Stimulated activated CD4-positive, alpha-beta T cell treated with anti-CD3 and anti-CD28 coated beads, Interleukin-12 subunit alpha, Interleukin-12 subunit beta, amount 100 ng/mL, for 24 hours (primary cell): ENCODE measurements at regions not wholly inside any gene's neighbourhood (a gene's known extent, or its start where the extent isn't known, plus 50 kb on each side); places are given as distances from the start of the nearest gene placed in this dataset.
"Not testable (repeated sequence)": the region's sequence is repeated elsewhere in the genome, so short reads cannot be mapped to it uniquely, and the experiment has no call there.

Experiments
- DNase-seq, 2 experiments: peaks; one replicate each; pipeline ENCODE4 v3.0.0-alpha.2; 2020; ENCODE audit warnings: low read depth in 2 of 2

GRCh38 chr7:69228212-69228811, 370.0 kb upstream of the AUTS2 start:
- no peak for DNase-seq

GRCh38 chr7:69232445-69233376, 365.6 kb upstream of the AUTS2 start:
- DNase-seq: no peak

- DNase-seq: no peak
These were observed 360.7 kb upstream of the AUTS2 start for GRCh38 chr7:69237541-69237940.

GRCh38 chr7:69243016-69243415, 355.3 kb upstream of the AUTS2 start:
- DNase-seq: no peak

- DNase-seq: no peak
These were observed 353.6 kb upstream of the AUTS2 start for GRCh38 chr7:69244701-69245100.

- DNase-seq: no peak
These were observed 352.6 kb upstream of the AUTS2 start for GRCh38 chr7:69245646-69246045.

GRCh38 chr7:69246758-69247157, 351.5 kb upstream of the AUTS2 start:
- DNase-seq: no peak

- not testable (repeated sequence) for DNase-seq
These were observed 349.9 kb upstream of the AUTS2 start for GRCh38 chr7:69248382-69248828.

GRCh38 chr7:69250958-69251357, 347.3 kb upstream of the AUTS2 start:
- DNase-seq: no peak

GRCh38 chr7:69254643-69255042, 343.6 kb upstream of the AUTS2 start:
- DNase-seq: no peak

- no peak for DNase-seq
These were observed 341.6 kb upstream of the AUTS2 start for GRCh38 chr7:69256634-69257081.

- no peak for DNase-seq
These were observed 340.7 kb upstream of the AUTS2 start for GRCh38 chr7:69257592-69257991.

- DNase-seq: no peak
These were observed 338.8 kb upstream of the AUTS2 start for GRCh38 chr7:69259445-69259844.

GRCh38 chr7:69260023-69260422, 338.3 kb upstream of the AUTS2 start:
- DNase-seq: no peak

GRCh38 chr7:69263550-69263949, 334.7 kb upstream of the AUTS2 start:
- no peak for DNase-seq

- DNase-seq: no peak
These were observed 328.5 kb upstream of the AUTS2 start for GRCh38 chr7:69269806-69270205.

- no peak for DNase-seq
These were observed 326.2 kb upstream of the AUTS2 start for GRCh38 chr7:69272101-69272500.

- no peak for DNase-seq
These were observed 322.1 kb upstream of the AUTS2 start for GRCh38 chr7:69276011-69276729.

GRCh38 chr7:69277366-69277765, 320.9 kb upstream of the AUTS2 start:
- no peak for DNase-seq

GRCh38 chr7:69282946-69283345, 315.3 kb upstream of the AUTS2 start:
- DNase-seq: no peak

- no peak for DNase-seq
These were observed 314.9 kb upstream of the AUTS2 start for GRCh38 chr7:69283421-69283820.

- DNase-seq: no peak
These were observed 312.4 kb upstream of the AUTS2 start for GRCh38 chr7:69285854-69286253.
